ENCODE measurements at regions not wholly inside any gene's neighbourhood (a gene's known extent, or its start where the extent isn't known, plus 50 kb on each side); places are given as distances from the start of the nearest gene placed in this dataset.

DNA sequence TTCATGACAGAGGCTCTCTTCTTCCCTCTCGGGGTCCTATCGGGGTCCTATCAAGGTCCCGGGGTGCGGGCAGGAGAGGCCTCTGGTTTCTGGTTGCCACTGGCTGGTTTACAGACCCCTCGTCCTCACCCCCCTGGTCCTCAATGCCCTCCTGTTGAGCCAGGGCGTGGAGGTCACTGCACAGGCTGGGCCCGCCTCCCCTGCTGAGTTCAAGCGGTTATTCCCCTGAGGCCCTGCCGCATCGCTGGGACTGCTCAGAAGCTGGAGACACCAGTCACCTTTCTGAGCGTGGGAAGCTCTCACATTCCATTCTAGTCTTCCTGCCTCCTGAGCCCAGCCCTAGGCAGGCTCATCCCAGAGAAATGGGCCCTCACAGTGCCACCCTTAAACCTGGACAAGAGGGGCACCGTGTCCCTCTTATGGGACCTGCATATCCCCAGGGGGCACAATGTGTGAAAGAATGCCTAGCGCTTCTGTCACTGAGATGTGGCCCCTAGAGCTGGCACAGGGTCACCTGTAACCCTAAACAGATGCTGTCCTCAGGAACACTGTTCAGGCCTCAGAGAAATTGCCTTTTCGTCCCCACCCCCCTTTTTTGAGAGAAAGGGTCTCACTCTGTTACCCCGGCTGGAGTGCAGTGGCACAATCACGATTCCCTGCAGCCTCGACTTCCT is 177.7 kb upstream of the RGS6 start:
- Histone ChIP-seq H3K9me3 (ENCODE audit: control insufficient read depth in 4 of 4, low read length in 3 of 4) (no peaks in the 10 kb centered on the region), H3K4me3 (ENCODE audit: low read depth in 1 of 3, low read length in 3 of 3) (no peak overlapping the region), H3K27me3 (ENCODE audit: control insufficient read depth in 4 of 4, insufficient read depth in 4 of 4, low read length in 3 of 4) (no peaks in the 10 kb centered on the region), H3K27ac (ENCODE audit: low read depth in 1 of 2, low read length in 2 of 2) (no peak overlapping the region), H3K4me1 (ENCODE audit: control insufficient read depth in 4 of 4, insufficient read depth in 4 of 4, low read length in 3 of 4) (peaks cover 0 to 6% (median 4%) of the 10 kb centered on the region in 4 donors), H3K36me3 (ENCODE audit: control insufficient read depth in 4 of 4, insufficient read depth in 3 of 4, low read depth in 1 of 4, low read length in 3 of 4) (no peaks in the 10 kb centered on the region), H3K9ac (ENCODE audit: low read depth in 1 of 2, low read length in 2 of 2) (no peak overlapping the region)
- TF ChIP-seq ATF3 (IDR thresholded peaks at IDR 0.05): no peak
- TF ChIP-seq FOXA1 (IDR thresholded peaks at IDR 0.05): no peak
- no peak for TF ChIP-seq NR2F2 (IDR thresholded peaks at IDR 0.05)
- TF ChIP-seq SP1 (IDR thresholded peaks at IDR 0.05): no peak
- TF ChIP-seq EGR1 (IDR thresholded peaks at IDR 0.05; ENCODE audit: low read depth in 2 of 2): no peak
- no peak for TF ChIP-seq YY1 (IDR thresholded peaks at IDR 0.05)
- no peak for TF ChIP-seq TAF1 (conservative IDR thresholded peaks at IDR 0.05)
- TF ChIP-seq HNF4A (conservative IDR thresholded peaks at IDR 0.05): no peak
- no peak for TF ChIP-seq FOXA2 (IDR thresholded peaks at IDR 0.05)
- TF ChIP-seq, protein P1, sequence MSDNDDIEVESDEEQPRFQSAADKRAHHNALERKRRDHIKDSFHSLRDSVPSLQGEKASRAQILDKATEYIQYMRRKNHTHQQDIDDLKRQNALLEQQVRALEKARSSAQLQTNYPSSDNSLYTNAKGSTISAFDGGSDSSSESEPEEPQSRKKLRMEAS (IDR thresholded peaks at IDR 0.05): no peak
- no peak for DNase-seq (ENCODE audit: low spot score)
- WGBS: 93% methylated on average over 17 of the region's 17 CpGs

DNA sequence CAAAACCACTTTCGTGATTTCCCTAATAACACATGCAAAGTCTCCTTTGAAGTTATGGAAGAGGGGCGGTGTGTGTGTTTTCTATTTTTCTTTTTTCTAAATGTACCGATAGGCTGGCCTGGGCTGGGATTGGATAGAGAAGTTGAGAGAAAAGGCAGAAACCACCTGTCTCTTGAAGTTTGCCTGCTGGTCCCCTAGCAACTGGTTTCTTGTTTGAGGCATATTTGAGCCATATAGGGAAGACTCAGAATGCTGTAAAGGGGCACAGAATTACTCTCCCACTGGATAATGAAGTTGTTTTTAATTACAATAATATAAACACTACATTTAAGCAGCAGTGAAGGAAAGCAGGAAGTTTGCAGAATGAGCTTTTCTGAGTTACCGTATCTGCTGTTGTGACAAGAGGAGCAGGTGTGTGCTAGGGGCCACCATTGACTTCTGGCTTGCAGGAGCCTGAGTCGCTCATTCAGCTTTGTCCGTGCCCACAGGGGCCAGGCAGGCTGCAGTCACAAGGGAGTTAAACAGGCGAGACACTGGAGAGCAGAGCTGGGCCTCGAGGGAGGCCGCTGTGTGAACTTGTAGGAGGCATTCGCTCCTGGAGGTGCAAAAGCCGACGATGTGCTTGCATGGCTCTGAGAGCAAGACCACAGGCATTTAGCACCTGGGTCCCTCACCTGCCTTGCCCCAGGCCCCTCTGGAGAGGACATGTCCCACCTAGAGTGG is 173.8 kb upstream of the RGS6 start:
- 88% methylated on average over 12 of the region's 12 CpGs for WGBS
- no peaks in the 10 kb centered on the region for H3K4me1 ChIP-seq (ENCODE audit: control insufficient read depth in 4 of 4, insufficient read depth in 4 of 4, low read length in 3 of 4)
- no peak for DNase-seq (ENCODE audit: low spot score)
- H3K27me3 ChIP-seq (ENCODE audit: control insufficient read depth in 4 of 4, insufficient read depth in 4 of 4, low read length in 3 of 4): no peaks in the 10 kb centered on the region
- no peak overlapping the region for H3K27ac ChIP-seq (ENCODE audit: low read depth in 1 of 2, low read length in 2 of 2)
- H3K9me3 ChIP-seq (ENCODE audit: control insufficient read depth in 4 of 4, low read length in 3 of 4): peaks cover 0 to 3% (median 0%) of the 10 kb centered on the region in 4 donors
- no peak overlapping the region for H3K4me3 ChIP-seq (ENCODE audit: low read depth in 1 of 3, low read length in 3 of 3)
- H3K36me3 ChIP-seq (ENCODE audit: control insufficient read depth in 4 of 4, insufficient read depth in 3 of 4, low read depth in 1 of 4, low read length in 3 of 4): no peaks in the 10 kb centered on the region
- no peak for TF ChIP-seq HNF4A (conservative IDR thresholded peaks at IDR 0.05)
- TF ChIP-seq FOXA2 (IDR thresholded peaks at IDR 0.05): no peak
- no peak for TF ChIP-seq EGR1 (IDR thresholded peaks at IDR 0.05; ENCODE audit: low read depth in 2 of 2)
- TF ChIP-seq, protein P1 (IDR thresholded peaks at IDR 0.05): no peak
- TF ChIP-seq, protein P2, sequence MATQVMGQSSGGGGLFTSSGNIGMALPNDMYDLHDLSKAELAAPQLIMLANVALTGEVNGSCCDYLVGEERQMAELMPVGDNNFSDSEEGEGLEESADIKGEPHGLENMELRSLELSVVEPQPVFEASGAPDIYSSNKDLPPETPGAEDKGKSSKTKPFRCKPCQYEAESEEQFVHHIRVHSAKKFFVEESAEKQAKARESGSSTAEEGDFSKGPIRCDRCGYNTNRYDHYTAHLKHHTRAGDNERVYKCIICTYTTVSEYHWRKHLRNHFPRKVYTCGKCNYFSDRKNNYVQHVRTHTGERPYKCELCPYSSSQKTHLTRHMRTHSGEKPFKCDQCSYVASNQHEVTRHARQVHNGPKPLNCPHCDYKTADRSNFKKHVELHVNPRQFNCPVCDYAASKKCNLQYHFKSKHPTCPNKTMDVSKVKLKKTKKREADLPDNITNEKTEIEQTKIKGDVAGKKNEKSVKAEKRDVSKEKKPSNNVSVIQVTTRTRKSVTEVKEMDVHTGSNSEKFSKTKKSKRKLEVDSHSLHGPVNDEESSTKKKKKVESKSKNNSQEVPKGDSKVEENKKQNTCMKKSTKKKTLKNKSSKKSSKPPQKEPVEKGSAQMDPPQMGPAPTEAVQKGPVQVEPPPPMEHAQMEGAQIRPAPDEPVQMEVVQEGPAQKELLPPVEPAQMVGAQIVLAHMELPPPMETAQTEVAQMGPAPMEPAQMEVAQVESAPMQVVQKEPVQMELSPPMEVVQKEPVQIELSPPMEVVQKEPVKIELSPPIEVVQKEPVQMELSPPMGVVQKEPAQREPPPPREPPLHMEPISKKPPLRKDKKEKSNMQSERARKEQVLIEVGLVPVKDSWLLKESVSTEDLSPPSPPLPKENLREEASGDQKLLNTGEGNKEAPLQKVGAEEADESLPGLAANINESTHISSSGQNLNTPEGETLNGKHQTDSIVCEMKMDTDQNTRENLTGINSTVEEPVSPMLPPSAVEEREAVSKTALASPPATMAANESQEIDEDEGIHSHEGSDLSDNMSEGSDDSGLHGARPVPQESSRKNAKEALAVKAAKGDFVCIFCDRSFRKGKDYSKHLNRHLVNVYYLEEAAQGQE (IDR thresholded peaks at IDR 0.05): no peak
- no peak for TF ChIP-seq TAF1 (conservative IDR thresholded peaks at IDR 0.05)
- no peak for TF ChIP-seq NR2F2 (IDR thresholded peaks at IDR 0.05)
- no peak for TF ChIP-seq SP1 (IDR thresholded peaks at IDR 0.05)
- no peak for TF ChIP-seq RXRA (IDR thresholded peaks at IDR 0.05)
- TF ChIP-seq, protein P3, sequence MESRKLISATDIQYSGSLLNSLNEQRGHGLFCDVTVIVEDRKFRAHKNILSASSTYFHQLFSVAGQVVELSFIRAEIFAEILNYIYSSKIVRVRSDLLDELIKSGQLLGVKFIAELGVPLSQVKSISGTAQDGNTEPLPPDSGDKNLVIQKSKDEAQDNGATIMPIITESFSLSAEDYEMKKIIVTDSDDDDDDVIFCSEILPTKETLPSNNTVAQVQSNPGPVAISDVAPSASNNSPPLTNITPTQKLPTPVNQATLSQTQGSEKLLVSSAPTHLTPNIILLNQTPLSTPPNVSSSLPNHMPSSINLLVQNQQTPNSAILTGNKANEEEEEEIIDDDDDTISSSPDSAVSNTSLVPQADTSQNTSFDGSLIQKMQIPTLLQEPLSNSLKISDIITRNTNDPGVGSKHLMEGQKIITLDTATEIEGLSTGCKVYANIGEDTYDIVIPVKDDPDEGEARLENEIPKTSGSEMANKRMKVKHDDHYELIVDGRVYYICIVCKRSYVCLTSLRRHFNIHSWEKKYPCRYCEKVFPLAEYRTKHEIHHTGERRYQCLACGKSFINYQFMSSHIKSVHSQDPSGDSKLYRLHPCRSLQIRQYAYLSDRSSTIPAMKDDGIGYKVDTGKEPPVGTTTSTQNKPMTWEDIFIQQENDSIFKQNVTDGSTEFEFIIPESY (IDR thresholded peaks at IDR 0.05): no peak
- TF ChIP-seq ATF3 (IDR thresholded peaks at IDR 0.05): no peak
- TF ChIP-seq GABPA (IDR thresholded peaks at IDR 0.05 in 1 of 2, conservative IDR thresholded peaks at IDR 0.05 in 1 of 2): no peak
- TF ChIP-seq FOXA1 (IDR thresholded peaks at IDR 0.05): no peak
- TF ChIP-seq CTCF (IDR thresholded peaks at IDR 0.05; ENCODE audit: low read depth, low read length, missing input control): no peak
- TF ChIP-seq HNF4G (IDR thresholded peaks at IDR 0.05): no peak
- TF ChIP-seq YY1 (IDR thresholded peaks at IDR 0.05): no peak
- no peak overlapping the region for H3K9ac ChIP-seq (ENCODE audit: low read depth in 1 of 2, low read length in 2 of 2)
